HEK293T (cell line): ENCODE measurements at regions not wholly inside any gene's neighbourhood (a gene's known extent, or its start where the extent isn't known, plus 50 kb on each side); places are given as distances from the start of the nearest gene placed in this dataset.

ENCODE experiments used
- BHLHE40 ChIP-seq: fragments of 450-650 bp; IDR thresholded peaks from 2 replicates; pipeline ENCODE4 v1.6.1; 2016; ENCODE audit warnings: mild to moderate bottlenecking, moderate library complexity, borderline replicate concordance
- CTBP1 ChIP-seq: fragments of 450-650 bp; IDR thresholded peaks from 2 replicates; pipeline ENCODE4 v1.6.1; 2016; ENCODE audit warnings: borderline replicate concordance
- FOXA1 ChIP-seq: fragments of 450-650 bp; IDR thresholded peaks from 2 replicates; pipeline ENCODE4 v1.6.1; 2016; ENCODE audit warnings: mild to moderate bottlenecking
- FOXK2 ChIP-seq: fragments of 450-650 bp; IDR thresholded peaks from 2 replicates; pipeline ENCODE4 v1.6.1; 2016; ENCODE audit warnings: mild to moderate bottlenecking
- FOXM1 ChIP-seq: fragments of 450-650 bp; IDR thresholded peaks from 2 replicates; pipeline ENCODE4 v1.6.1; 2017; ENCODE audit warnings: mild to moderate bottlenecking, borderline replicate concordance
- HDGF ChIP-seq: fragments of 450-650 bp; IDR thresholded peaks from 2 replicates; pipeline ENCODE4 v1.6.1; 2017; ENCODE audit warnings: antibody characterized with exemption, borderline replicate concordance
- SP1 ChIP-seq: fragments of 450-650 bp; IDR thresholded peaks from 2 replicates; pipeline ENCODE4 v1.6.1; 2017
- SUZ12 ChIP-seq: fragments of 450-650 bp; IDR thresholded peaks from 2 replicates; pipeline ENCODE4 v1.6.1; 2016; ENCODE audit warnings: mild to moderate bottlenecking
- TARDBP ChIP-seq: fragments of 450-650 bp; IDR thresholded peaks from 2 replicates; pipeline ENCODE4 v1.6.1; 2016
- TF ChIP-seq, protein P1 (sequence below): fragments of 450-650 bp; IDR thresholded peaks from 2 replicates; pipeline ENCODE4 v1.6.1; 2016

DNA sequence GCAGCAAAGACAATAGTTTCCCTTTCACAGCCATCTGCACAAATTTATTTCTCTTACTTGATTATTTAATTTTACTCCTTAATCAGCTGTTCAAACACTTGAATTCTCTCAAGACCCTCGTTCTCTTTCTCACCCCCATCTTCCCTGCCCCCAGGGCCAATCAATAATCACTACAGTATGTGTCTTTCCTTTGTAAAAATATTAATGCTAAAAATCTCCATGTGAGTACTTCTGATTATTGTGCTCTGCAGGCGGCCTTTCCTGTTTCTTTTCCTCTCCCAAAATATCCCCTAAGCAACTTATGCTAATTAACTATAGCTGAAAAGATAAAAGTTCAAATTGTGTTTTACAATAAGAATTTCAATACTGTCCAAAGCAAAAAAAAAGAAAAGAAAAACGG, 617.0 kb upstream of the CBLB start:
- TF ChIP-seq, protein P1, sequence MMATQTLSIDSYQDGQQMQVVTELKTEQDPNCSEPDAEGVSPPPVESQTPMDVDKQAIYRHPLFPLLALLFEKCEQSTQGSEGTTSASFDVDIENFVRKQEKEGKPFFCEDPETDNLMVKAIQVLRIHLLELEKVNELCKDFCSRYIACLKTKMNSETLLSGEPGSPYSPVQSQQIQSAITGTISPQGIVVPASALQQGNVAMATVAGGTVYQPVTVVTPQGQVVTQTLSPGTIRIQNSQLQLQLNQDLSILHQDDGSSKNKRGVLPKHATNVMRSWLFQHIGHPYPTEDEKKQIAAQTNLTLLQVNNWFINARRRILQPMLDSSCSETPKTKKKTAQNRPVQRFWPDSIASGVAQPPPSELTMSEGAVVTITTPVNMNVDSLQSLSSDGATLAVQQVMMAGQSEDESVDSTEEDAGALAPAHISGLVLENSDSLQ: no peak
- TF ChIP-seq TARDBP (no peak), FOXK2 (no peak), SP1 (no peak), BHLHE40 (no peak), FOXM1 (no peak), FOXA1 (no peak), CTBP1 (no peak), HDGF (no peak), SUZ12 (no peak)
